Endothelial cell of hepatic sinusoid (primary cell): ENCODE measurements at regions not wholly inside any gene's neighbourhood (a gene's known extent, or its start where the extent isn't known, plus 50 kb on each side); places are given as distances from the start of the nearest gene placed in this dataset.

Source experiments
- in situ Hi-C: cut with HindIII; loops from 2 replicates; pipeline ENCODE4 v1.10.0; 2017; ENCODE audit warnings: low sequenced_read_pairs

DNA sequence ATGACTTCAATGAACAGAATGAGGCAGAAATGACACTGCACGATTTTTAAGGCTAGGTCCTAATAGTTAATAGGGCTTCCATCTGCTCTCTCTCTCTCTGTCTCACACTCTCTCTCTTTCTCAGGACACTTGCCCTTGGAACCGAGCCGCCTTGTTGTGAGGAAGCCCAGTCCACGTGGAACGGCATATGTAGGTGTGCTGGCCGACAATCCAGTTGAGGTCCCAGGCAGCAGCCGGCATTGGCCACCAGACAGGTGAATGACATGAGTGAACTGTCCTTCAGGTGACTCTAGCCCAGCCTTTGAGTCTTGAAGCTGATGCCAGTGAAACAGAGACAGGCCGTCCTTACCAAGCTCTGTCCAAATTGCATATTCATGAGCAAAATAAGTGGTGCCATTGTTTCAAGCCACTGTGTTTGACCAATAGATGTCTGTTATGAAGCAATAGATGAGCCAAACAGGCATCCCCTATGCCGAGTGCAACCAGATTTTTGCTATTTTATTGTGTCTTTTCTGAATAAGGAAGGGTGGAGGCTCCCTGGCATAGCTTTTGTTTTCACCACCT, 217.5 kb upstream of the LHX5 start:
- in situ Hi-C loops = no loop called here

DNA sequence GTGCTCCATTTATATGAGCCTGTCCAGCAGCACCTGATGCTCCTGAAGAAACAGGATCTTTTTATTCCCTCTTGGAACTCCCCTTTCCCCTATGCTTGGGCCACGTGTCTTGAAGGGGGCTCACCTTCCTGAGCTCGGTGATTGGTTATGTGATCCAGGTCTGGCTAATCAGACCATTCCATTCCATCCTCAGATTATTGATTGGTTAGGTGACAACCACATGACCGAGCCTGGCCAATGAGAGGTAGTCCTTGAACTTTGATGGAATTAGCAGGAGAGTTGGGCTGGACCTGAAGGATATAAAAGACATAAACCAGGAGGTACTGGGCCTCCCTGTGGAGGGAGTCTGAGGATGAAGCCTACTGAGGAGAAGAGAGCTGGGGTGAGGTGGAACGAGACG, 216.6 kb upstream of the LHX5 start:
- in situ Hi-C loops = no loop called here

DNA sequence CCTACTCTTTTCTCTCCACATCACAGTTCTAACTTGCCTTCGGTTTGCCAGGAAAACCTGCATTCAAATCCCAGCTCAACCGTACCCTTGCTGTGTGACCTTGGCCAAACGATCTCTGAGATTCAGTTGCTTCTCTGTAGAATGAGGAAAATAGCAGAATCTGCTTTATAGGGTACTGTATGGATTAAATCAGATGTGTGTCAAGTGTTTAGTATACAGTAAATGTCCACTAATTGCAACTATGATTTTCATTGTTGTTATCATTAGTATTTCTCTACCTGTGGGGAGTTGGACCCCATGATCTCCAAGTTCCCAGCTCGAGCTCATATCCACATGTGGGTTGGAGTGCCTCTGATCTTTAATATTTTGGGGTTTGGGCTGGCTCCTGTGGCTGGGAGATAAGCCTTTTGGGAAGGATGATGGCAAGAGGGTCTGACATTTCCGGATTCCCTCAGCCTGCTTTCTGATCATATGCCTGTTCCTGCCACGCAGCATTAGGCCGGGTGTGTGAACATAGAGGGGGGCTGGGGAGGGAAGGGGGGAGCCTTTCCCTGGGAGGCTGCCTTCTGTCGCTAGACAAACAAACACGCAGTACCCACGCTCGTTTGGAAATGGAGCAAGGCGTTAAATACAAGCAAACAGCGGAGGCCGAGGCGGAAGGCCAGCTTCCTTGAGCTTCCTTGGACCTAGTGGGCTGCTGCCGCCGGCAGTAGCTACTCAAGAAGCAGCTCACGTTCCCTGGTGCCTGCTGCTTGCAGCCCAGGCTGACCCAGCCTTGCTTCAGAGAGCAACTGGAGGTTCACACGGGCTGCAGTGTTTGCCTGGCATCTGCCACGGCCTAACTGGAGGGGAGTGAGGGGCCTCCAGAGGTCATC, 213.5 kb upstream of the LHX5 start:
- in situ Hi-C loops = no loop called here

DNA sequence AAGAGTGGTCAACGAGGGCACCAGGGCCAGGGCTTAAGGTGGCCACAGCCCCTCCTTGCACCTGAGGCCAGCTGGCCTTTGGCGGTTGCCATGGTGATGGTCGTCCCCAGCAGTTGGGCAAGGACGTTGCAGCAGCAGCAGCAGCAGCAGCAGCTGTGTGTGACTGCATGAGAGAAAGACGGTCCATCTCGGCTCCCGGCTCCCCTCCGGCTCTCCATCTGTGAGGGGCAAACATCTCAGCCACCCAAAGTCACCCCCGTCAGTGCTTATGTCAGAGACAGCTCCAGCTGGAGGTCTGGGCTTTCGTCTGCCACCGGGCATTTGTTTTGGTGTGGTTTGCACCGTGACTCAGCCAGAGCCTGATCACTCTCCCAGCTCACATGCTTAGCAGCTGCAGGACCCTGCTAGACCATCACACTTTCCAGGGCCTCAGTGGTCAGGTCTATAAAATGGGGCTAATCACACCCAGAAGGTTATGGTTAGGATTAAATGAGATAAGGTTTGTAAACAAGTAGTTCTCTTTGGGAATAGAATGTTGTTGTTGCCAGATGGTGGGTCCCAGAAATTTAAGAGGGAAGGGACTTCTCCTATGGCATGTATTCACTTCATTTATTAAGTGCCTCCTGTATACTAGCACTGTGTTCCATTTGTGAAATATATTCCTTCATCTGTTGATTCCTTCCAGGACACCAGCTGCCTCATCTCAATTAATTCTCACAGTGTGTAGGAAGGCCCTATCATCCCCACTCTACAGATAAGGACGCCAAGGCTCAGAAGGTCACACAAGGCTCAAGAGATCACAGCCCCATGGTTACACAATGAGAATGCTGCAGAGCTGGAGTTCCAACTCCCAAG, 212.6 kb upstream of the LHX5 start:
- in situ Hi-C loops = no loop called here

DNA sequence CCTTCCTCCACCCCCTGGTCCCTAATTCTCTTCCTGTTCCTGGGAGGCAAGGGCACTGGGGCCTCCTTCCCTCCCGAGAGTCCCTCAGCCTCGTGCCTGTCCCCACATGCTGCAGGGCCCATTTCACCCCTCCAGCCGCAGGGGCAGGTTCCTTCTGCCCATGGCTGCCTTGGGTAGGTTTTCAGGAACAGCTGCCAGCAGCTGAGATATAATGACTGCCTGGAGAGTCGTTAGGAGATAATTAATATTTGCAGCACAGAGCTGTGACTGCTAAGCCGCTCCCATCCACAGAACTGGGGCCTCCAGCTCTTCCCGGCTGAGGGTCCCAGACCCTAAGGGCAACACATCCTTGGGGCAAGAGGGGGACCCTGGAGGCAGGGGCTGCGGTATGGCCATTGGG, 211.9 kb upstream of the LHX5 start:
- in situ Hi-C loops = no loop called here

GRCh38 chr12:113680868-113681267, 209.2 kb upstream of the LHX5 start:
- in situ Hi-C loops = no loop called here

DNA sequence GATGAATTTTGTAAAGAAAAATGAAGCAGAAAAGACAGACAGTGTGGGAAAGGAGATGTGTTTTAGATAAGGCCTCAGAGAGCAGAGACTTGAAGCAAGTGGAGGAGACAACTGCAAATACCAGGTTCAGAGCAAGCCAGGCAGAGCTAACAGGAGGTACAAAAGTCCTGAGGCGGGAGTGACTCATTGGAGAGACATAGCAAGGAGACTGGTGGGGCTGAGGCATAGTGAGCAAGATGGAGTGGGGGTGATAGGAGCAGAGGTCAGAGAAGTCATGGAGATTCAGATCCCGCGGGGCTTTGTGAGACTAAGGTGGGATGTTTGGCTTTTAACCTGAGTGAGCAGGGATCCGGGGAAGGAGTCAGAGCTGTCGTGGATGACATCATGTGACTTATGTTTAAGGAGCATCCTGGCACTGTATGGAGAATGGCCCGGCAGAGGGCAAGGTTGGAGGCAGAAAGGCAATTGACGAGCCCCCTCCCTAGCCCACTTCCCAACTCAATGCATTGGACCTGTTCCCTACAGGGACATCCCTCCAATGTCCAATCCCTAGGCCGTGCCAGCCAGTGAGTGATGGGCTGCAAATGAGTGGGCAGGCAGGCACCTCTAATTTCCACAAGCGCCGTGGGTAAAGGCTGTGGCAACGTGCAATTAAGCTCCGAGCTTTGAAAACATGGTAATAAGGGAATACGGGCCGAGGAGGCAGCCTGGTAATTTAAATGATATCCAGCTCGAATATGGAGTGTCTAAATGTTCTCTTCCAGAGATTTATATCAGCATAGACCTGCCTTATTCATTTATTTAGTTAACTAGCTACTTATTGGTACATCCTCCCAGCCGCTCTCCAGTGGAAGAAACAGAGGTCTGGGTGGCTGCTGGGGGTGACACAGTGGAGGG, 206.8 kb upstream of the LHX5 start:
- in situ Hi-C loops = no loop called here

- in situ Hi-C loops = no loop called here
Measured at GRCh38 chr12:113676547-113676946, 204.9 kb upstream of the LHX5 start.

GRCh38 chr12:113676117-113676516, 204.4 kb upstream of the LHX5 start:
- in situ Hi-C loops = no loop called here

GRCh38 chr12:113674996-113675395, 203.3 kb upstream of the LHX5 start:
- in situ Hi-C loops = no loop called here

DNA sequence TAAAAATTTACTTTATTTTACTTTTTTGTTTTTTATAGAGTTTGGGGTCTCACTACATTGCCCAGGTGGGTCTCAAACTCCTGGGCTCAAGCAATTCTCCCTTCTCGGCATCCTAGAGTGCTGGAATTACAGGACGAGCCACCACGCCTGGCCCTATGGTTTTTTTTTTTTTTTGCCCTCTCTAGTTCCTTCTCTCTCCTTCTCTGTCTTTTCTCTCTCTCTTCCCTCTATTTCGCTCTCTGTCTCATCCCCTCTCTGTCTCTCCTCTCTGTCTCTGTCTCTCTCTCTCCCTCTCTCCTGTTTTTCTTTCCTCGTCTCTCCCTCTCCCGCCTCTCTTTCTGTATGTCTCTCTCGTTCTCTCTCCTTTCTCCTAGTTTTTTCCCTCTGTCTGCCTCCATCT, 202.6 kb upstream of the LHX5 start:
- in situ Hi-C loops = no loop called here

- in situ Hi-C loops = no loop called here
Measured at GRCh38 chr12:113673458-113674238, 202.0 kb upstream of the LHX5 start.

GRCh38 chr12:113670742-113671141, 199.1 kb upstream of the LHX5 start:
- in situ Hi-C loops = no loop called here

DNA sequence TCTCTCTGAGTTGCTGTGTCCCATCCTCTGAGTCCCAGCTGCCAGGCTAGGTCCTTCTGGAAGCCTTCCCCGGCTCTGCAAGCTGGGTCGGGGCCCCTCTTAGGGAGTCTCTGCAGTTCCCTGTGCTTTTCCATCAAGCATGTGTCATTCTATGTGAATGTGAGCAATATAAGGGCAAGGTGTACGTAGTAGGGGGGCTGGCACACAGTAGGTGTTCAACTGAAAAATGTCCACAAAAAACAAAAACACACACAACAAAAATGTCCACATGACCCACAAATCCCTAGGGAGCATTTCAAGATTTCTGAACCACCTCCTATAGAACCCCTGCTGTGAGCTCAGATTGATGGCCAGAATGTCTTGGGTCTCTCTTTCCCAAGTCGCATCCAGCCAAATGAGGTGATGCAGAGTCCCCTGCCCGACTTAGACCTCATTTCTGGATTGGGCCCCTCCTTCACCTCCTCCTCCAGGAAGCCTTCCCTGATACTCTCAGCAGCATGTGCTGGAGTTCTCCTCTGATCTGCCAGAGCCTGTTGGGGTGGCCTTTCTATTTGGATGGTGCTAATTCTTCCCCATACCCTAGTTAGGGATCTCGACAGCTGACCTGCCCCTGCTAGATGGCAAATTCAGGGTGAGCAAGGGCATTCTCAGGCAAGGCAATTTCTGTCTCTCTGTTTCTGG, 196.1 kb upstream of the LHX5 start:
- in situ Hi-C loops = no loop called here

DNA sequence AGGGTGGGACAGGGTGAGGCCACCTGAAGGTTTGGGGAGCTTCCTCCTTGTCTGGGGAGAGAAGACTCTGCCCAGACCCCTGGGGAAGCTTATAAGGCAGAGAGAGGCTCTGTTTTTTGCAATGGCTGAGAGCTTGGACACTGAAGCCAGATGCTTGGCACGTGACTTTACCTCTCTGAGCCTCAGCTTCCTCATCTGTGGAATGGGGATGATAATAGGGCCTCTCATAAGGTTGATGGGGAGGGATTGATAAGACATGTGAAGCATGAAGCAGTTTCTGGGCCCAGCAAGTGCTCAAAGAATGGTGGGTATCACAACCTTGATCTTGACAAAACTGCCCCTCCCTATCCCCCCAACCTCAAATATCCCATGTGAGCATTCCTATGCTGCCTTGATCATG, 195.4 kb upstream of the LHX5 start:
- in situ Hi-C loops = no loop called here

DNA sequence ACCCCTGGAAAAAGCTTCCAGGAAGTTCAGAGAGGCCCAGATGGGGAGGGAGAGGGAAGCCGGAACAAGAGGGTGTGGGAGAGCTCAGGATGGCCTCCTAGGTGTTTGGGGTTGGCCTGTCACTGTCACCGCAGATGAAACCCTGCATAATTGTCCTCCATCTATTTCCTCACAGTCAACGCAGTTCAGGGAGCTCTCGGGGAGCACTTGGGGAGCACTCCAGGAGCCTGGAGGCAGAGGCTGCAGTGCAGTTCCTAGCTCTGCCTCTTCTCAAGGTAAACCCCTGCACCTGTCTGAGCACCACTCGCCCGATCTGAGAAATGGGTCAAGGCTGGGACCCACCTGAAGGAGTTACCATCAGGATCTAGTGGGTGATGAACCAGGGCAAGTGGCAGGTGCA, 194.6 kb upstream of the LHX5 start:
- in situ Hi-C loops = no loop called here

GRCh38 chr12:113665457-113665856, 193.8 kb upstream of the LHX5 start:
- in situ Hi-C loops = no loop called here

GRCh38 chr12:113664224-113664681, 192.6 kb upstream of the LHX5 start:
- in situ Hi-C loops = no loop called here

- in situ Hi-C loops = no loop called here
Measured at GRCh38 chr12:113663396-113663795, 191.7 kb upstream of the LHX5 start.
